ENCODE measurements at regions not wholly inside any gene's neighbourhood (a gene's known extent, or its start where the extent isn't known, plus 50 kb on each side); places are given as distances from the start of the nearest gene placed in this dataset.

DNA sequence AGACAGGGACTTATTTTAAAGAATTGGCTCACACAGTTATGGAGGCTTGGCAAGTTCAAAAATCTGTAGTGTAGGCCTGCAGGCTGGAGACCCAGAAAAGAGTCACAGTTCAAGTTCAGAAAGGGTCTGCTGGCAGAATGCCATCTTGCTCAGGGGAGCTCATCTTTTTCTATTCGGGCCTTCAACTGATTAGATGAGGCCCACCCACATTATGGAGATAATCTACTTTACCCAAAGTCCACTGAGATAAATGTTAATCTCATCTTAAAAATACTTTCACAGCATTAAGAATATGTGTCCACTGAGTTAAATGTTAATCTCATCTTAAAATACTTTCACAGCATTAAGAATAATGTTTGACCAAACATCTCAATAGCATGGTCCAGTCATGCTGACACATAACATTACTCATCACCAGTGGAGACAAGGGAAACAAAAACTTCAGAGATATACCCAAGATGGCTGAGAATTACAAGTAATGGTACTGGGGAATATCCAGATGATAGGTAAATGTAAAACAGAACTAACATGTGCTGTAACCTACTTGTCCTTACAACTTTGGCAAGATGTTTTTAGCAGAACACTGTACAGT, 74.3 kb upstream of the STAC start:
- Histone ChIP-seq H3K9ac (replicated peaks in 1 of 4; ENCODE audit: extremely low read depth in 1 of 4, low read depth in 3 of 4, low read length in 3 of 4) (no peak overlapping the region), H3K23me2 (ENCODE audit: low read depth, low read length) (no peaks in the 10 kb centered on the region), H3K14ac (ENCODE audit: insufficient read length) (no peak overlapping the region), H2BK20ac (ENCODE audit: low read length) (no peak overlapping the region), H3K27me3 (replicated peaks in 1 of 4; ENCODE audit: control insufficient read depth in 3 of 4, extremely low read depth in 1 of 4, insufficient read depth in 3 of 4, low read length in 3 of 4) (no peaks in the 10 kb centered on the region), H3K18ac (ENCODE audit: extremely low read depth, low read length) (no peak overlapping the region), H4K8ac (ENCODE audit: extremely low read depth, insufficient read depth, low read length) (no peak overlapping the region), H3K79me1 (ENCODE audit: low read depth, low read length) (no peaks in the 10 kb centered on the region), H3K27ac (ENCODE audit: low read depth, low read length) (no peak overlapping the region), H3K4me3 (ENCODE audit: extremely low read depth in 1 of 4, insufficient read depth in 2 of 4, low read depth in 3 of 4, low read length in 4 of 4) (no peak overlapping the region), H2BK15ac (ENCODE audit: low read length) (no peak overlapping the region), H4K20me1 (replicated peaks in 1 of 2; ENCODE audit: control insufficient read depth in 1 of 2, insufficient read depth in 2 of 2, low read length in 2 of 2) (no peaks in the 10 kb centered on the region), H3K9me3 (ENCODE audit: insufficient read depth in 2 of 2, low read depth in 1 of 2, low read length in 1 of 2) (no peaks in the 10 kb centered on the region), H2AK5ac (ENCODE audit: low read depth, low read length) (no peak overlapping the region), H2AFZ (ENCODE audit: low read length) (no peak overlapping the region), H2BK5ac (ENCODE audit: low read depth, low read length) (no peak overlapping the region), H3K56ac (replicated peaks; ENCODE audit: insufficient read length, low read depth, low read length) (no peak overlapping the region), H3K4ac (replicated peaks; ENCODE audit: insufficient read length, low read depth, low read length) (no peak overlapping the region), H2BK12ac (ENCODE audit: low read depth, low read length) (no peak overlapping the region), H3K4me1 (replicated peaks in 1 of 4; ENCODE audit: control insufficient read depth in 3 of 4, insufficient read depth in 4 of 4, low read length in 3 of 4) (0 out of 7 replicates have a peak, but pooled peaks cover 0 to 2% (median 0%) of the 10 kb centered on the region in 4 experiments), H2BK120ac (replicated peaks; ENCODE audit: low read depth, low read length) (no peak overlapping the region), H3K23ac (ENCODE audit: insufficient read length) (no peak overlapping the region), H4K91ac (replicated peaks; ENCODE audit: insufficient read length, low read length) (no peak overlapping the region), H3K4me2 (ENCODE audit: insufficient read depth in 1 of 2, low read depth in 2 of 2, low read length in 2 of 2) (no peak overlapping the region), H4K5ac (ENCODE audit: insufficient read length, low read depth, low read length) (no peak overlapping the region), H3K79me2 (ENCODE audit: control insufficient read depth in 1 of 2, insufficient read depth in 2 of 2, low read length in 2 of 2) (no peaks in the 10 kb centered on the region), H3K36me3 (ENCODE audit: control insufficient read depth in 2 of 4, insufficient read depth in 4 of 4, low read length in 3 of 4) (no peaks in the 10 kb centered on the region)
- CTCF ChIA-PET (ENCODE audit: partially characterized antibody): interaction anchor here (1.1 kb wide), 1 partner anchor 131 kb away, joined by 5 read pairs; no protein-coding TSS in a partner anchor
- DNase-seq (ENCODE audit: low read depth in 1 of 2, low spot score in 2 of 2) (no peak), FAIRE-seq (no peak)
- 95% methylated on average over 1 of the region's 1 CpG; no CpG with 5 or more reads in 1 of the 2 experiments for WGBS, 2 experiments (ENCODE audit: extremely low coverage in 1 of 2, insufficient coverage in 1 of 2, insufficient read length in 1 of 2, insufficient replicate concordance in 2 of 2, low coverage in 1 of 2, low lambda C conversion rate in 2 of 2, missing lambda C conversion rate in 1 of 2)
- TF ChIP-seq KDM5A (IDR thresholded peaks at IDR 0.05; ENCODE audit: low read length): no peak
- TF ChIP-seq RBBP5 (IDR thresholded peaks at IDR 0.05; ENCODE audit: borderline replicate concordance, low read depth, low read length): no peak
- no peak for TF ChIP-seq KDM1A (IDR thresholded peaks at IDR 0.05; ENCODE audit: borderline replicate concordance, low read length)
- no peak for TF ChIP-seq POLR2AphosphoS5 (IDR thresholded peaks at IDR 0.05; ENCODE audit: low read depth, low read length)
- no peak for TF ChIP-seq TCF12 (IDR thresholded peaks at IDR 0.05; ENCODE audit: low read depth, low read length)
- no peak for TF ChIP-seq POLR2A (IDR thresholded peaks at IDR 0.05; ENCODE audit: control extremely low read depth in 1 of 2, low read depth in 2 of 2, low read length in 2 of 2)
- TF ChIP-seq EZH2 (IDR thresholded peaks at IDR 0.05; ENCODE audit: low read depth, low read length, severe bottlenecking): no peak
- TF ChIP-seq GABPA (IDR thresholded peaks at IDR 0.05; ENCODE audit: borderline replicate concordance, insufficient read depth, low read length): no peak
- TF ChIP-seq CBX8 (IDR thresholded peaks at IDR 0.05; ENCODE audit: borderline replicate concordance, low read depth, low read length): no peak
- no peak for TF ChIP-seq MAFK (IDR thresholded peaks at IDR 0.05; ENCODE audit: low read depth, low read length)
- no peak for TF ChIP-seq SP4 (IDR thresholded peaks at IDR 0.05; ENCODE audit: low read length)
- no peak for TF ChIP-seq SP2 (IDR thresholded peaks at IDR 0.05; ENCODE audit: low read length)
- TF ChIP-seq SIRT6 (IDR thresholded peaks at IDR 0.05; ENCODE audit: low read length): no peak
- POLR2A ChIA-PET (ENCODE audit: partially characterized antibody): no interaction called here

Data from H1 (cell line).